Lower leg skin (tissue), 3 donors: ENCODE measurements at regions not wholly inside any gene's neighbourhood (a gene's known extent, or its start where the extent isn't known, plus 50 kb on each side); places are given as distances from the start of the nearest gene placed in this dataset.

Experiments used
- CTCF ChIP-seq, 3 donors: fragments of 450-650 bp; IDR thresholded peaks; one replicate each; pipeline ENCODE4 v1.5.1; 2016; ENCODE audit warnings: antibody characterized with exemption in 3 of 3, mild to moderate bottlenecking in 3 of 3, moderate library complexity in 2 of 3
- POLR2A ChIP-seq, 2 donors: fragments of 450-650 bp; IDR thresholded peaks; one replicate each; pipeline ENCODE4 v1.6.1; 2016 to 2017; ENCODE audit warnings: antibody characterized with exemption in 2 of 2, mild to moderate bottlenecking in 1 of 2, moderate library complexity in 1 of 2

DNA sequence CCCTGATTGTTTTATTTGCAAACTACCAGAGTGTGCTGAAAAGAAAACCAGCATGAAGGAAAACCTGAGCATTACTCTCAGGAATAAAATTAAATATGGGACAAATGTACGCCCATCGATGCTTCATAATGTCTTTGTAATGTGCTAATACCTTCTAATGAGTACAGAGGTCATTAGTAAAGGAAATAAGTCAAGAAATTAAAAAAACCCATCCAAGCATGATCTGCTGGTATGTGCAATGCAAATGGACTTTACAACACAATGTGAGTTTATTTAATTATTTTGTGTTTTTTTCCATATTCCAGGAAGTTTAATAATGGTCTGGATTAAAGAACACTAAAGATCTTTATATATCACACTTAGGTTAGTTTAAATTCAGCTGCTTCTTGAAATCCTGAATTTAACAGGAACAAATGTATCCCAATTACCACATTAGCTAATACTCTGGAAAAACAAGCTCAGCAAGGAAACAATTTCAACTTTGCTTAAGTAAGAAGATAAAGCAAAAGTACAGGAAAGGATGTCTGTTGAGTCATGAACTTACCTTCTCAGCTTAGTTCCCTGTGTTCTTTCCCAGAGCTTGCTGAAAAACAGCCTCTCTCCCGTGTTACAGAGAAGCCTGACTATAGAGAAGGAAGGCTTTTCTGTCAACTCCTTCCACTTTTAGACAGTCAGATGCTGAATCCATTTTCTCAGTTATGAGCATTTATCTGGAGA lies 179.3 kb upstream of the TMEM260 start:
- TF ChIP-seq CTCF (IDR thresholded peaks at IDR 0.05) (no peak), POLR2A (IDR thresholded peaks at IDR 0.05) (no peak)
